ENCODE measurements at regions not wholly inside any gene's neighbourhood (a gene's known extent, or its start where the extent isn't known, plus 50 kb on each side); places are given as distances from the start of the nearest gene placed in this dataset.

GRCh38 chr10:3306050-3306449, 133.5 kb upstream of the PITRM1 start:
- no peak for TF ChIP-seq GATA3 (IDR thresholded peaks at IDR 0.05; ENCODE audit: low read depth, low read length)
- TF ChIP-seq GATA2 (IDR thresholded peaks at IDR 0.05; ENCODE audit: low read depth, low read length): no peak

Data from SH-SY5Y (cell line).